Suprapubic skin (tissue), 4 donors: ENCODE measurements at regions not wholly inside any gene's neighbourhood (a gene's known extent, or its start where the extent isn't known, plus 50 kb on each side); places are given as distances from the start of the nearest gene placed in this dataset.

Experiments used
- DNase-seq, 2 donors: peaks; one replicate each; pipeline ENCODE4 v3.0.0-alpha.2; 2019; ENCODE audit warnings: low spot score in 2 of 2
- H3K27ac ChIP-seq: fragments of 200-600 bp; sonication (generic); one replicate; pipeline ENCODE4 v1.5.1; 2019
- H3K27me3 ChIP-seq: fragments of 200-600 bp; sonication (generic); one replicate; pipeline ENCODE4 v1.5.1; 2019
- H3K36me3 ChIP-seq: fragments of 200-600 bp; sonication (generic); one replicate; pipeline ENCODE4 v1.5.1; 2019
- H3K4me1 ChIP-seq: fragments of 200-600 bp; sonication (generic); one replicate; pipeline ENCODE4 v1.5.1; 2019
- H3K4me3 ChIP-seq: fragments of 200-600 bp; sonication (generic); one replicate; pipeline ENCODE4 v1.5.1; 2019; ENCODE audit warnings: mild to moderate bottlenecking
- H3K9me3 ChIP-seq: fragments of 200-600 bp; sonication (generic); one replicate; pipeline ENCODE4 v1.5.1; 2019
- CTCF ChIP-seq, 2 donors: fragments of 200-600 bp in 1 of 2; fragments of 450-650 bp in 1 of 2; sonication (generic) in 1 of 2; IDR thresholded peaks; one replicate each; pipeline ENCODE4 v1.5.1; 2016 to 2019; ENCODE audit warnings: antibody characterized with exemption in 2 of 2, mild to moderate bottlenecking in 1 of 2, moderate library complexity in 1 of 2
- EP300 ChIP-seq: sonication (generic); formaldehyde crosslinking; IDR thresholded peaks from one replicate; pipeline ENCODE4 v1.6.1; 2017; ENCODE audit warnings: antibody characterized with exemption
- POLR2A ChIP-seq, 2 donors: fragments of 450-650 bp; IDR thresholded peaks; one replicate each; pipeline ENCODE4 v1.6.1; 2017; ENCODE audit warnings: antibody characterized with exemption in 2 of 2, mild to moderate bottlenecking in 2 of 2, moderate library complexity in 2 of 2
- POLR2AphosphoS5 ChIP-seq, 3 donors: sonication (generic); formaldehyde crosslinking; IDR thresholded peaks; one replicate each; pipeline ENCODE4 v1.6.1; 2017; ENCODE audit warnings: antibody characterized with exemption in 3 of 3
- WGBS: methylation state at CpG from one replicate; pipeline ENCODE4 v1.1.5; 2018; 5-methylcytosine and 5-hydroxymethylcytosine counted together

DNA sequence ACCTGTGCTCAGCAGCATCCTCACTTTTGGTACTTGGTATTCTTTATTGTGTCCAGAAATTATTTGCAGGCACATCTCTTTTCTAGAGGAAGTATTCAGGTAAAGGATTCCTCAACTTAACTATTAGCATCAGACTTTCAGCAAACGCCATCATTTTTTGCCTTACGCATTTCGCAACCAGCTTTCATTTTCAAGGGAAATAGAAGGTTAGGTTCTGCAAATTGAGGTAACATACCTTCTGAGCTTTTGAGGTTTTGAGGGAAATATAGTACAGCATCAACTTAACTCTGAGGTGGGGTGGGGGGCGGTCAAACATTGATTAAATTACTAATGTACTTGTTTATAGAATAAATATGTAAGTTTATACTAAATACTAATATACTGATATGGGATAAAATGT lies 243.6 kb upstream of the RIMS1 start:
- no peaks in the 10 kb centered on the region for H3K36me3 ChIP-seq
- no peaks in the 10 kb centered on the region for H3K4me1 ChIP-seq
- no peak overlapping the region for H3K27ac ChIP-seq
- no peak overlapping the region for H3K4me3 ChIP-seq
- no peak for TF ChIP-seq CTCF (IDR thresholded peaks at IDR 0.05)
- no peak for TF ChIP-seq EP300
- no peak for TF ChIP-seq POLR2A (IDR thresholded peaks at IDR 0.05)
- no peak for TF ChIP-seq POLR2AphosphoS5 (IDR thresholded peaks at IDR 0.05)
- no peak for DNase-seq
- 93% methylated on average over 4 of the region's 4 CpGs for WGBS
- H3K27me3 ChIP-seq: no peaks in the 10 kb centered on the region
- no peaks in the 10 kb centered on the region for H3K9me3 ChIP-seq

DNA sequence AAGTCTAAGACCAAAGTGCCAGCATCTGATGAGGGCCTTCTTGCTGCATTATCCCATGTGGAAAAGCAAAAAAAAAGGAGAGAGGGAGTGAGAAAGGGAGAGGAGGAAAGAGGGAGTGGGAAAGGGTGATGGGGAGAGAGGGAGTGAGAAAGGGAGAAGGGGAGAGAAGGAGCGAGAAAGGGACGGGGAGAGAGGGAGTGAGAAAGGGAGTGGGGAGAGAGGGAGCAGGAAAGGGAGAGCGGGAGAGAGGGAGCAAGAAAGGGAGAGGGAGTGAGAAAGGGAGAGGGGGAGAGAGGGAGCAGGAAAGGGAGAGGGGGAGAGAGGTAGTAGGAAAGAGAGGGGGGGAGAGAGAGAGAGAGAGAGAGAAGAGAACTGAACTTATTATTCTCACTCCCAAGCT lies 241.1 kb upstream of the RIMS1 start:
- 92% methylated on average over 3 of the region's 3 CpGs for WGBS
- H3K9me3 ChIP-seq: no peaks in the 10 kb centered on the region
- TF ChIP-seq POLR2A (IDR thresholded peaks at IDR 0.05): no peak
- TF ChIP-seq EP300: no peak
- TF ChIP-seq POLR2AphosphoS5 (IDR thresholded peaks at IDR 0.05): no peak
- TF ChIP-seq CTCF (IDR thresholded peaks at IDR 0.05): no peak
- no peaks in the 10 kb centered on the region for H3K4me1 ChIP-seq
- H3K27ac ChIP-seq: no peak overlapping the region
- H3K4me3 ChIP-seq: no peak overlapping the region
- DNase-seq: no peak
- no peaks in the 10 kb centered on the region for H3K27me3 ChIP-seq
- H3K36me3 ChIP-seq: no peaks in the 10 kb centered on the region

- Histone ChIP-seq H3K27me3 (no peaks in the 10 kb centered on the region), H3K27ac (no peak overlapping the region), H3K4me3 (no peak overlapping the region), H3K36me3 (no peaks in the 10 kb centered on the region), H3K9me3 (no peaks in the 10 kb centered on the region), H3K4me1 (no peaks in the 10 kb centered on the region)
- WGBS: 66% methylated on average over 2 of the region's 2 CpGs
- no peak for DNase-seq
- no peak for TF ChIP-seq CTCF (IDR thresholded peaks at IDR 0.05)
- TF ChIP-seq EP300: no peak
- no peak for TF ChIP-seq POLR2AphosphoS5 (IDR thresholded peaks at IDR 0.05)
- no peak for TF ChIP-seq POLR2A (IDR thresholded peaks at IDR 0.05)
These were observed 236.4 kb upstream of the RIMS1 start for GRCh38 chr6:71649915-71650314.

DNA sequence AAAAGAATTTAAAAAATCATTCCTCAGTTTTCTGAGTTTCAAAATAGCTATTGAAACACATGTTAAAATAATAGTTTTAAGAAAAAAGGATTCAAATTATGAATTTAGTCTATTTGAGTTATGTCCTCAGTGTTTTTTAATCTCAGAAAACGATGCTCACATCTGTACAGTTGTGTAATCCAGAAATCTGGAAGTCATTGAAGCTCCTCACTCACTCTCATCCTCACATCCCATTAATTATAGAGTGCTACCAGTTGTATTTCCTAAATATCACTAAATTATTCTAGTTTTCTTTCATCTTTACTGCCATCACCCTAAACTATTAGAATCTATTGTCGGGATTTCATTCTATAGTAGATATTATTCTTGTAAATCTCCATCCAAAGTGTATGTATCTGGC lies 234.7 kb upstream of the RIMS1 start:
- TF ChIP-seq EP300: no peak
- no peak for TF ChIP-seq POLR2A (IDR thresholded peaks at IDR 0.05)
- no peak for TF ChIP-seq POLR2AphosphoS5 (IDR thresholded peaks at IDR 0.05)
- TF ChIP-seq CTCF (IDR thresholded peaks at IDR 0.05): no peak
- no peaks in the 10 kb centered on the region for H3K36me3 ChIP-seq
- WGBS: 52% methylated on average over 2 of the region's 2 CpGs
- no peaks in the 10 kb centered on the region for H3K27me3 ChIP-seq
- no peak overlapping the region for H3K27ac ChIP-seq
- no peaks in the 10 kb centered on the region for H3K4me1 ChIP-seq
- H3K4me3 ChIP-seq: no peak overlapping the region
- DNase-seq: no peak
- no peaks in the 10 kb centered on the region for H3K9me3 ChIP-seq

- WGBS: 47% methylated on average over 1 of the region's 1 CpG
- no peak overlapping the region for H3K4me3 ChIP-seq
- TF ChIP-seq POLR2AphosphoS5 (IDR thresholded peaks at IDR 0.05): no peak
- TF ChIP-seq EP300: no peak
- TF ChIP-seq POLR2A (IDR thresholded peaks at IDR 0.05): no peak
- TF ChIP-seq CTCF (IDR thresholded peaks at IDR 0.05): no peak
These were observed 230.2 kb upstream of the RIMS1 start for GRCh38 chr6:71656121-71656520.

More at GRCh38 chr6:71656121-71656520, 230.2 kb upstream of the RIMS1 start:
- DNase-seq: no peak
- no peaks in the 10 kb centered on the region for H3K4me1 ChIP-seq
- no peaks in the 10 kb centered on the region for H3K27me3 ChIP-seq
- no peak overlapping the region for H3K27ac ChIP-seq
- no peaks in the 10 kb centered on the region for H3K36me3 ChIP-seq
- H3K9me3 ChIP-seq: no peaks in the 10 kb centered on the region
